ENCODE measurements at regions not wholly inside any gene's neighbourhood (a gene's known extent, or its start where the extent isn't known, plus 50 kb on each side); places are given as distances from the start of the nearest gene placed in this dataset.
"Not testable (repeated sequence)": the region's sequence is repeated elsewhere in the genome, so short reads cannot be mapped to it uniquely, and the experiment has no call there.

- no peak for TF ChIP-seq POLR2A (IDR thresholded peaks at IDR 0.05; ENCODE audit: low read depth, low read length)
- FAIRE-seq: no peak
- no peak for DNase-seq (ENCODE audit: insufficient read length, low spot score)
Observed at GRCh38 chr14:106129274-106129673, 602.9 kb downstream of the TMEM121 start.

- DNase-seq (ENCODE audit: insufficient read length, low spot score); FAIRE-seq: not testable (repeated sequence)
Observed at GRCh38 chr14:106129904-106130661, 603.7 kb downstream of the TMEM121 start.

- FAIRE-seq; DNase-seq (ENCODE audit: insufficient read length, low spot score): not testable (repeated sequence)
Observed at GRCh38 chr14:106133126-106133525, 606.7 kb downstream of the TMEM121 start.

- FAIRE-seq: no peak
Observed at GRCh38 chr14:106134886-106135285, 608.5 kb downstream of the TMEM121 start.

GRCh38 chr14:106141242-106142220 is 615.1 kb downstream of the TMEM121 start:
- DNase-seq (ENCODE audit: insufficient read length, low spot score): no peak
- FAIRE-seq: no peak
- no peak for TF ChIP-seq POLR2A (IDR thresholded peaks at IDR 0.05; ENCODE audit: low read depth, low read length)

More at GRCh38 chr14:106134886-106135285, 608.5 kb downstream of the TMEM121 start:
- no peak for DNase-seq (ENCODE audit: insufficient read length, low spot score)
- TF ChIP-seq POLR2A (IDR thresholded peaks at IDR 0.05; ENCODE audit: low read depth, low read length): no peak

GRCh38 chr14:106145731-106146130 is 619.3 kb downstream of the TMEM121 start:
- not testable (repeated sequence) for DNase-seq (ENCODE audit: insufficient read length, low spot score); FAIRE-seq

GRCh38 chr14:106153362-106153955 is 627.1 kb downstream of the TMEM121 start:
- FAIRE-seq; DNase-seq (ENCODE audit: insufficient read length, low spot score): not testable (repeated sequence)

GRCh38 chr14:106163316-106163715 is 636.9 kb downstream of the TMEM121 start:
- DNase-seq (ENCODE audit: insufficient read length, low spot score) (no peak), FAIRE-seq (no peak)
- no peak for TF ChIP-seq POLR2A (IDR thresholded peaks at IDR 0.05; ENCODE audit: low read depth, low read length)

GRCh38 chr14:106163812-106164211 is 637.4 kb downstream of the TMEM121 start:
- FAIRE-seq; DNase-seq (ENCODE audit: insufficient read length, low spot score): not testable (repeated sequence)

- FAIRE-seq (no peak), DNase-seq (ENCODE audit: insufficient read length, low spot score) (no peak)
- no peak for TF ChIP-seq POLR2A (IDR thresholded peaks at IDR 0.05; ENCODE audit: low read depth, low read length)
Observed at GRCh38 chr14:106166232-106166631, 639.8 kb downstream of the TMEM121 start.

GRCh38 chr14:106166650-106167204 is 640.3 kb downstream of the TMEM121 start:
- no peak for TF ChIP-seq POLR2A (IDR thresholded peaks at IDR 0.05; ENCODE audit: low read depth, low read length)
- DNase-seq (ENCODE audit: insufficient read length, low spot score) (no peak), FAIRE-seq (no peak)

- DNase-seq (ENCODE audit: insufficient read length, low spot score); FAIRE-seq: not testable (repeated sequence)
Observed at GRCh38 chr14:106170163-106170658, 643.8 kb downstream of the TMEM121 start.

- TF ChIP-seq POLR2A (IDR thresholded peaks at IDR 0.05; ENCODE audit: low read depth, low read length): no peak
- no peak for DNase-seq (ENCODE audit: insufficient read length, low spot score)
- no peak for FAIRE-seq
Observed at GRCh38 chr14:106174206-106174605, 647.8 kb downstream of the TMEM121 start.

GRCh38 chr14:106177266-106178246 is 651.2 kb downstream of the TMEM121 start:
- not testable (repeated sequence) for DNase-seq (ENCODE audit: insufficient read length, low spot score); FAIRE-seq

Data from H54 (cell line).